HepG2 (cell line): ENCODE measurements at regions not wholly inside any gene's neighbourhood (a gene's known extent, or its start where the extent isn't known, plus 50 kb on each side); places are given as distances from the start of the nearest gene placed in this dataset.

Source experiments
- ATAC-seq: fragments of 200-7000 bp; cut with Tn5 transposase; 3 replicates; pipeline ENCODE4 v1.9.1; 2020; ENCODE audit warnings: mild to moderate bottlenecking, moderate library complexity
- BruUV-seq: library from RNA; stranded (reverse); fragments of 400-500 nt; replicated peaks from 2 replicates; lab custom pipeline; 2021; lab: Mats Ljungman, UMichigan
- CTCF ChIA-PET: fragments of 300-600 bp; formaldehyde crosslinking; extraction: SDS; loops from one replicate; lab custom pipeline; 2021; ENCODE audit warnings: low total read pairs, inconsistent platforms, low intra/inter-chr PET ratio; lab: Yijun Ruan, JAX
- POLR2A ChIA-PET: fragments of 350-600 bp; sonication (Branson Sonifier 250); formaldehyde crosslinking; loops from one replicate; lab custom pipeline; 2020; ENCODE audit warnings: antibody characterized with exemption, inconsistent platforms; lab: Yijun Ruan, JAX
- DNase-seq: peaks from one replicate; pipeline ENCODE4 v3.0.0-alpha.2; 2015; ENCODE audit warnings: low spot score
- FAIRE-seq: peaks from 3 replicates; lab custom pipeline; 2011; peaks lifted over from hg19 to GRCh38; lab: Jason Lieb, UNC
- H2AFZ ChIP-seq: one replicate; pipeline ENCODE4 v1.6.1; 2011; ENCODE audit warnings: low read length, inconsistent platforms
- H3K27ac ChIP-seq: fragments of 300-600 bp; 3 replicates; pipeline ENCODE4 v1.8.0; 2011; ENCODE audit warnings: mixed run types, mild to moderate bottlenecking, mixed read lengths, low read length, inconsistent platforms; ENCODE audit not compliant: insufficient read depth; ENCODE audit errors: extremely low read length
- H3K27me3 ChIP-seq, 2 experiments: fragments of 200-600 bp in 1 of 2; 2 replicates in 1 of 2; 3 replicates in 1 of 2; pipeline versions ENCODE4 v1.6.0 to v1.8.0; 2011; ENCODE audit warnings: low read length in 2 of 2, mild to moderate bottlenecking in 2 of 2, moderate library complexity in 2 of 2, inconsistent platforms in 1 of 2; ENCODE audit not compliant: insufficient read depth in 2 of 2, control insufficient read depth in 1 of 2
- H3K36me3 ChIP-seq, 2 experiments: fragments of 200-600 bp in 1 of 2; replicated peaks in 1 of 2; 2 replicates in 1 of 2; 3 replicates in 1 of 2; pipeline versions ENCODE4 v1.5.1 to v1.8.0; 2011; ENCODE audit warnings: low read length in 2 of 2, inconsistent platforms in 1 of 2; ENCODE audit not compliant: insufficient read depth in 2 of 2, control insufficient read depth in 1 of 2
- H3K4me1 ChIP-seq: 2 replicates; pipeline ENCODE4 v1.5.1; 2012; ENCODE audit warnings: low read length, inconsistent platforms; ENCODE audit not compliant: insufficient read depth
- H3K4me2 ChIP-seq: 2 replicates; pipeline ENCODE4 v1.6.0; 2011; ENCODE audit warnings: low read depth, low read length, inconsistent platforms
- H3K4me3 ChIP-seq, 3 experiments: fragments of 200-600 bp in 1 of 3; sonication (generic), shearing (Covaris generic) in 1 of 3; replicated peaks in 1 of 3; 2 replicates each; pipeline ENCODE4 v1.5.1; 2011 to 2016; ENCODE audit warnings: low read length in 3 of 3, inconsistent platforms in 2 of 3, low read depth in 2 of 3, mild to moderate bottlenecking in 2 of 3, control low read depth in 1 of 3, mixed read lengths in 1 of 3; ENCODE audit not compliant: insufficient read depth in 1 of 3
- H3K79me2 ChIP-seq: one replicate; pipeline ENCODE4 v1.6.1; 2011; ENCODE audit warnings: low read length, inconsistent platforms; ENCODE audit not compliant: insufficient read depth
- H3K9ac ChIP-seq: 2 replicates; pipeline ENCODE4 v1.6.0; 2011; ENCODE audit warnings: mild to moderate bottlenecking, low read depth, low read length, inconsistent platforms; ENCODE audit not compliant: insufficient read depth
- H3K9me3 ChIP-seq: 2 replicates; pipeline ENCODE4 v1.5.1; 2012; ENCODE audit warnings: mild to moderate bottlenecking, low read length
- H4K20me1 ChIP-seq: 2 replicates; pipeline ENCODE4 v1.6.0; 2011; ENCODE audit warnings: inconsistent platforms, mild to moderate bottlenecking, low read length, moderate library complexity; ENCODE audit not compliant: insufficient read depth
- ASH2L ChIP-seq: fragments of 300-600, 200-600 bp; sonication (generic); IDR thresholded peaks from 2 replicates; pipeline ENCODE4 v1.7.0; 2017; ENCODE audit warnings: low read depth, mild to moderate bottlenecking, moderate library complexity, mixed read lengths, low read length; ENCODE audit not compliant: insufficient read length
- CC2D1A ChIP-seq: sonication (generic); formaldehyde crosslinking; IDR thresholded peaks from 2 replicates; pipeline ENCODE4 v1.8.1; 2023; ENCODE audit warnings: mild to moderate bottlenecking, missing genetic modification reagents
- CENPX ChIP-seq: sonication (generic); formaldehyde crosslinking; IDR thresholded peaks from 2 replicates; pipeline ENCODE4 v1.9.0; 2021; ENCODE audit warnings: mild to moderate bottlenecking, missing genetic modification reagents, moderate library complexity
- GATAD1 ChIP-seq: IDR thresholded peaks from 2 replicates; pipeline ENCODE4 v1.6.1; 2016; ENCODE audit warnings: missing genetic modification reagents, missing compliant biosample characterization
- NFRKB ChIP-seq: fragments of 450-650 bp; IDR thresholded peaks from 2 replicates; pipeline ENCODE4 v1.6.1; 2017
- ZFP37 ChIP-seq: sonication (generic); formaldehyde crosslinking; IDR thresholded peaks from 2 replicates; pipeline ENCODE4 v1.4.0; 2020; ENCODE audit warnings: missing genetic modification reagents, borderline replicate concordance
- WGBS: methylation state at CpG from one replicate; pipeline ENCODE4 v1.1.6; 2017; ENCODE audit warnings: low lambda C conversion rate; 5-methylcytosine and 5-hydroxymethylcytosine counted together
- in situ Hi-C: cut with HindIII; loops from 2 replicates; pipeline ENCODE4 v1.10.0; 2017; ENCODE audit warnings: low pct_unique_long_range_greater_than_20kb; ENCODE audit not compliant: extremely low pct_ligation_motif_present
- intact Hi-C: fragments of 100-400 bp; cut with micrococcal nuclease; formaldehyde crosslinking; loops from one replicate; pipeline ENCODE4 v1.10.0; 2022; ENCODE audit not compliant: unreplicated experiment
- TF ChIP-seq, protein P1 (sequence below): sonication (generic); formaldehyde crosslinking; IDR thresholded peaks from 2 replicates; pipeline ENCODE4 v1.4.0; 2020; ENCODE audit warnings: missing genetic modification reagents
- TF ChIP-seq, protein P2 (sequence below): sonication (generic); formaldehyde crosslinking; IDR thresholded peaks from 2 replicates; pipeline ENCODE4 v1.5.0; 2020; ENCODE audit warnings: missing genetic modification reagents, mild to moderate bottlenecking, borderline replicate concordance

DNA sequence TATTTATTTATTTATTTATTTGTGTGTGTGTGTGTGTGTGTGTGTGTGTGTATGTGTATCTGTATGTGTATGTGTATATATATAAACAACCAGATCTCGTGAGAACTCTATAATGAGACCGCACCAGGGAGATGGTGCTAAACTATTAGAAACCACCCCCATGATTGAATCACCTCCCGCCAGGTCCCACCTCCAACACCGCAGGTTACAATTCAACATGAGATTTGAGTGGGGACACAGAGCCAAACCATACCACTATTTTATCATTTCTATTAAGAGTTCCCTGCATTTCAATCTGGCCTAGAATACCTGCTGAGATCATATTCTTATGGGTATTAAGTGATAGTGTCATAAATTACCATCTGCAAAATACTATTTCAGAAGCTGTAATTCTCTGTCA, 243.8 kb upstream of the PLEKHG7 start:
- Histone ChIP-seq H3K27ac (no peak overlapping the region), H4K20me1 (no peaks in the 10 kb centered on the region), H3K27me3 (no peaks in the 10 kb centered on the region), H3K36me3 (no peaks in the 10 kb centered on the region), H3K9ac (no peak overlapping the region), H3K4me3 (no peak overlapping the region), H3K79me2 (no peaks in the 10 kb centered on the region), H3K4me2 (no peak overlapping the region), H3K4me1 (peaks cover 5% of the 10 kb centered on the region; the same call in 1 of the 2 replicates), H3K9me3 (no peaks in the 10 kb centered on the region), H2AFZ (no peak overlapping the region)
- POLR2A ChIA-PET = no interaction called here
- DNase-seq (no peak), ATAC-seq (no peak), FAIRE-seq (no peak)
- no TSS peak for BruUV-seq
- WGBS = 57% methylated on average over 4 of the region's 4 CpGs
- CTCF ChIA-PET = no interaction called here
- TF ChIP-seq, protein P1, sequence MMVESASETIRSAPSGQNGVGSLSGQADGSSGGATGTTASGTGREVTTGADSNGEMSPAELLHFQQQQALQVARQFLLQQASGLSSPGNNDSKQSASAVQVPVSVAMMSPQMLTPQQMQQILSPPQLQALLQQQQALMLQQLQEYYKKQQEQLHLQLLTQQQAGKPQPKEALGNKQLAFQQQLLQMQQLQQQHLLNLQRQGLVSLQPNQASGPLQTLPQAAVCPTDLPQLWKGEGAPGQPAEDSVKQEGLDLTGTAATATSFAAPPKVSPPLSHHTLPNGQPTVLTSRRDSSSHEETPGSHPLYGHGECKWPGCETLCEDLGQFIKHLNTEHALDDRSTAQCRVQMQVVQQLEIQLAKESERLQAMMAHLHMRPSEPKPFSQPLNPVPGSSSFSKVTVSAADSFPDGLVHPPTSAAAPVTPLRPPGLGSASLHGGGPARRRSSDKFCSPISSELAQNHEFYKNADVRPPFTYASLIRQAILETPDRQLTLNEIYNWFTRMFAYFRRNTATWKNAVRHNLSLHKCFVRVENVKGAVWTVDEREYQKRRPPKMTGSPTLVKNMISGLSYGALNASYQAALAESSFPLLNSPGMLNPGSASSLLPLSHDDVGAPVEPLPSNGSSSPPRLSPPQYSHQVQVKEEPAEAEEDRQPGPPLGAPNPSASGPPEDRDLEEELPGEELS = no peak
- TF ChIP-seq CC2D1A (CRISPR knock-in tag) (no peak), GATAD1 (CRISPR knock-in tag) (no peak), ZFP37 (no peak), ASH2L (no peak), NFRKB (no peak), CENPX (CRISPR knock-in tag) (no peak)
- TF ChIP-seq, protein P2, sequence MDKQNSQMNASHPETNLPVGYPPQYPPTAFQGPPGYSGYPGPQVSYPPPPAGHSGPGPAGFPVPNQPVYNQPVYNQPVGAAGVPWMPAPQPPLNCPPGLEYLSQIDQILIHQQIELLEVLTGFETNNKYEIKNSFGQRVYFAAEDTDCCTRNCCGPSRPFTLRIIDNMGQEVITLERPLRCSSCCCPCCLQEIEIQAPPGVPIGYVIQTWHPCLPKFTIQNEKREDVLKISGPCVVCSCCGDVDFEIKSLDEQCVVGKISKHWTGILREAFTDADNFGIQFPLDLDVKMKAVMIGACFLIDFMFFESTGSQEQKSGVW = no peak
- in situ Hi-C loops = no loop called here
- intact Hi-C loops = no loop called here
